ENCODE measurements at regions not wholly inside any gene's neighbourhood (a gene's known extent, or its start where the extent isn't known, plus 50 kb on each side); places are given as distances from the start of the nearest gene placed in this dataset.
"Not testable (repeated sequence)": the region's sequence is repeated elsewhere in the genome, so short reads cannot be mapped to it uniquely, and the experiment has no call there.

DNA sequence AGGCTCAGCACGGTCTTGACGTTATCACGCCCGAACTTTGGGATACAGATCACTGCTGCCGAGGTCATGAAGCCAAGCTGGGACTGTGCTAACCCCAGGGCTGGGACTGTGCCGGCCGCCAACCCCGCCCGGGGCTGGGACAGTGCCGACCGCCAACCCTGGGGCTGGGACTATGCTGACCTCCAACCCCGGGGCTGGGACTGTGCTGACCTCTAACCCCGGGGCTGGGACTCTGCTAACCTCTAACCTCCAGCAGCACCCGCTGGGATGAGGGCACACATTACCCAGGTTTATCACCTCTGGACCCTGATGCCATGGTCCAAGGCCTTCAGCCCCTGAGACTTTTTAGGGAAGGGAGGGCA, 129.7 kb downstream of the IGLL1 start:
- TF ChIP-seq, protein P1, sequence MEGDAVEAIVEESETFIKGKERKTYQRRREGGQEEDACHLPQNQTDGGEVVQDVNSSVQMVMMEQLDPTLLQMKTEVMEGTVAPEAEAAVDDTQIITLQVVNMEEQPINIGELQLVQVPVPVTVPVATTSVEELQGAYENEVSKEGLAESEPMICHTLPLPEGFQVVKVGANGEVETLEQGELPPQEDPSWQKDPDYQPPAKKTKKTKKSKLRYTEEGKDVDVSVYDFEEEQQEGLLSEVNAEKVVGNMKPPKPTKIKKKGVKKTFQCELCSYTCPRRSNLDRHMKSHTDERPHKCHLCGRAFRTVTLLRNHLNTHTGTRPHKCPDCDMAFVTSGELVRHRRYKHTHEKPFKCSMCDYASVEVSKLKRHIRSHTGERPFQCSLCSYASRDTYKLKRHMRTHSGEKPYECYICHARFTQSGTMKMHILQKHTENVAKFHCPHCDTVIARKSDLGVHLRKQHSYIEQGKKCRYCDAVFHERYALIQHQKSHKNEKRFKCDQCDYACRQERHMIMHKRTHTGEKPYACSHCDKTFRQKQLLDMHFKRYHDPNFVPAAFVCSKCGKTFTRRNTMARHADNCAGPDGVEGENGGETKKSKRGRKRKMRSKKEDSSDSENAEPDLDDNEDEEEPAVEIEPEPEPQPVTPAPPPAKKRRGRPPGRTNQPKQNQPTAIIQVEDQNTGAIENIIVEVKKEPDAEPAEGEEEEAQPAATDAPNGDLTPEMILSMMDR (IDR thresholded peaks at IDR 0.05; ENCODE audit: low read length, missing control alignments) = no peak
- DNase-seq (ENCODE audit: low read depth) = no peak
- H3K4me3 ChIP-seq (replicated peaks; ENCODE audit: low read depth, low read length) = no peak overlapping the region

DNA sequence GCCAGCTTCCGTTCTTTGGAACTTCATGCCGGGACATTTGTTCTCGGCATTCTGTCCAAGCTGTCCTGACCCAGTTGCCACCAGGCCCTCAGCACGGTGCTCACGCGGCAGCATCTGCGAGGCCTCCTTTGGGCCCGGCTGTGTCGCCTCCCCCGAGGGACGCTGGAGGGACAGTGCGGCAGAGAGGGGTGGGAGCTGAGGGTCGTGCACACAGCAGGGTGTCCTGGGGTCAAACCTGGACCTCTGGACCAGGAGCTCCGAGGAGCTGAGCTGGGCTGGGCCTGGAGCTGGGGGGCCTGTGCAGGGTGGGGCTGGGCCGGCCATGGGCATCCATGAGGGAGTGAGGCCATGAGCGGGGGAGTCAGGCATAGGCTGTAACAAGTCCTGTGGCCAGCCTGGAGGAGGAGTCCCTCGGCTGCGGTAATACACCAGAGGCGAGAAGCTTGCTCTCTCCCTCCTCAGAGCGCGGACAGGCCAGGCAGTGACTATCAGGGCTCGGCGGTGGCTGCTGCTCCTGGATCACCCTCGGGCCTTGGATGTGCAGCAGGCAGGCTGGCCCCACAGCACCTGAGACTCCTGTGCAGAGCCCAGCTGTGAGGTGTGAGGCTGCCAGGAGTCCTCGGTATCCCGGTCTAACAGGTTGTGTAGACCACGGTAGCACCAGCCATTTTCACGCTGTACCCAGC, 130.2 kb downstream of the IGLL1 start:
- not testable (repeated sequence) for H3K4me3 ChIP-seq (replicated peaks; ENCODE audit: low read depth, low read length); DNase-seq (ENCODE audit: low read depth)

DNA sequence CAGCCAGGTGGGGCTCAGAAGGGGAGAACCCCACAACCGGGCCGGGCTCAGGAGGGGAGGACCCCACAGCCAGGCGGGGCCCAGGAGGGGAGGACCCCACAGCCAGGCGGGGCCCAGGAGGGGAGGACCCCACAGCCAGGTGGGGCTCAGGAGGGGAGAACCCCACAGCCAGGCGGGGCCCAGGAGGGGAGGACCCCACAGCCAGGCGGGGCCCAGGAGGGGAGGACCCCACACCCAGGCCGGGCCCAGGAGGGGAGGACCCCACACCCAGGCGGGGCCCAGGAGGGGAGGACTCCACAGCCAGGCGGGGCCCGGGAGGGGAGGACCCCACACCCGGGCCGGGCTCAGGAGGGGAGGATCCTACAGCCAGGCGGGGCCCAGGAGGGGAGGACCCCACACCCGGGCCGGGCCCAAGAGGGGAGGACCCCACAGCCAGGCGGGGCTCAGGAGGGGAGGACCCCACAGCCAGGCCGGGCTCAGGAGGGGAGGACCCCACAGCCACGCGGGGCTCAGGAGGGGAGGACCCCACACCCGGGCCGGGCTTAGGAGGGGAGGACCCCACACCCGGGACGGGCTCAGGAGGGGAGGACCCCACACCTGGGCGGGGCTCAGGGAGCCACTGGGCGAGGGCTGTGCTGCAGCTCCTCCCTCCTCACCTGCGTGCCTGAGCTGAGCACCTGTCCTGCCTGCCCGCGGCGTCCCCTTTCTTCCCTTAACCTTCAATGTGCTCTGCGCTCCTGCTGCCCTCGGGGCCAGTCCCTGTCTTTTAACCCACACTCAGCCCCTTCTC, 131.4 kb downstream of the IGLL1 start:
- H3K4me3 ChIP-seq (replicated peaks; ENCODE audit: low read depth, low read length); DNase-seq (ENCODE audit: low read depth): not testable (repeated sequence)

DNA sequence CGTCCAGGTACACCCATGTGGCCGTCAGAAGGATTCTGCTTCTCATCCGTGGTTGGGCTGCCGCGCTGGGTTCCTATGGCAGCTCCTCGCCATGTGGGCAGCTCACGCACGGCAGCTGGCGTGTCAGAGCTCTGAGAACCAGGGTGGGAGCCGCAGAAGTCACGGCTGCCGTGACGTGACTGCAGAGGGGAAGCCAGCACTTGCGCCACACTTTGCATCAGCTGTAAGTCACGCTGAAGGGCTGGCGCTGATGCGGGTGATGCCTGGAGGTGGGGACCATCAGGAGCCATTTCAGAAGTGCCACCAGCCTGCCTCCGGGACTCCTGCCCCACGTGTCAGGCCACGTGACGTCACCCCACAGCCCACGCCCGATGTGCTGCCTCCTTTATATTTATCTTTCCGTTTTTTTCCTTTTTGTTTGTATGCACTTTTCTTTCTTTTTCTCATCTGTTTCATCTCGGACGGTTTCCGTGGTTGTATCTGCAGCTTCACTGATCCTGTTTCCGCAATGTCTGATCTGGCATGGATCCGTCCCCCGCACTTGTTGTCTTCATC, 133.2 kb downstream of the IGLL1 start:
- TF ChIP-seq, protein P1 (IDR thresholded peaks at IDR 0.05; ENCODE audit: low read length, missing control alignments) = no peak
- H3K4me3 ChIP-seq (replicated peaks; ENCODE audit: low read depth, low read length) = no peak overlapping the region
- no peak for DNase-seq (ENCODE audit: low read depth)

DNA sequence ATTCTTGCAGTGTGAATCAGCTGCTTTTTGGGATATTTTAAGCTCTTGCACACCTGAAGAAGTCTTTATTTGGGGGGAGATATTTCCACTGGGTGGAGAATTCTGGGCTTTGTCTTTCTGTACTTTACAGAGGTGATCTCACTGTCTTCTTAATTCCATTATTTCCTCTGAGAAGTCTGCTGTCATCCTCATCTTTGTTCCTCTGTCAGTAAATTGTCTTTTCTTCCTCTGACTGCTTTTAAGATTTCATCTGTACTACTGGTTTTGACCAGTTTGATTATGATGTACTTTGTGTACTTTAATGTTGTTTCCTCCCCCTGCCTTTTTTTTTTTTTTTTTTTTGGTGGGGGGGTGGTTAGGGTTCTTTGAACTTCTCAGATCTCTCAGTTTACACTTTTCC, 133.9 kb downstream of the IGLL1 start:
- DNase-seq (ENCODE audit: low read depth) = not testable (repeated sequence)

DNA sequence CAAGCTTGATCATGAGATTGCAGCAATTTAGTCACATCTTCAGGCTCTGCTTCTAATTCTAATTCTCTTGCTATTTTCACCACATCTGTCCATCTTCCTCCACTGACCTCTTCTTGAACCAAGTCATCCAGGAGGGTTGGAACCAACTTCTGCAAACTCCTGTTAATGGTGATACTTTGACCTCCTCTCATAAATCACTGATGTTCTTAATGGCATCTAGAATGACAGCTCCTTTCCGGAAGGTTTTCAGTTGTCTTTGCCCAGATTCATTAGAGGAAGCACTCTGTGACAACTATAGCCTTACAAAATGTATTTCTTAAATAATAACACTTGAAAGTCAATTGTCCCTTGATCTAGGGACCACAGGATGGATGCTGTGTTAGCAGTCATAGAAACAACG, 136.2 kb downstream of the IGLL1 start:
- not testable (repeated sequence) for DNase-seq (ENCODE audit: low read depth); H3K4me3 ChIP-seq (replicated peaks; ENCODE audit: low read depth, low read length)

More for the DNA sequence above, 133.9 kb downstream of the IGLL1 start:
- H3K4me3 ChIP-seq (replicated peaks; ENCODE audit: low read depth, low read length) = not testable (repeated sequence)

DNA sequence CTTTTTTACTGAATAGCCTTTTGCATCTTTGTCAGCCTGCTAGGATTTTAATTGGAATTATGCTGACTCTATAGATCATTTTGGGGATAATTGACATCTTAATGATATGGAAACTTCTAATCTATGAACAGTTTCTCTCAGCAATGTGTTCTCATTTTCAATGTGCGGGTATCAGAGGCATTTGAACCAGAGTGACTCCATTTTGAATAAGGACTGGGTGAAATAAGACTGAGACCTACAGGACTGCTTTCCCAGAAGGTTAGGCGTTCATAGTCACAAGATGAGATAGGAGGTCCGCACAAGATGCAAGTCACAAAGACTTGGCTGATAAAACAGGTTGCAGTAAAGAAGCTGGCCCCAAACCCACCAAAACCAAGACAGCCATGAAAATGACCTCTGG, 140.5 kb downstream of the IGLL1 start:
- H3K4me3 ChIP-seq (replicated peaks; ENCODE audit: low read depth, low read length); DNase-seq (ENCODE audit: low read depth): not testable (repeated sequence)

DNA sequence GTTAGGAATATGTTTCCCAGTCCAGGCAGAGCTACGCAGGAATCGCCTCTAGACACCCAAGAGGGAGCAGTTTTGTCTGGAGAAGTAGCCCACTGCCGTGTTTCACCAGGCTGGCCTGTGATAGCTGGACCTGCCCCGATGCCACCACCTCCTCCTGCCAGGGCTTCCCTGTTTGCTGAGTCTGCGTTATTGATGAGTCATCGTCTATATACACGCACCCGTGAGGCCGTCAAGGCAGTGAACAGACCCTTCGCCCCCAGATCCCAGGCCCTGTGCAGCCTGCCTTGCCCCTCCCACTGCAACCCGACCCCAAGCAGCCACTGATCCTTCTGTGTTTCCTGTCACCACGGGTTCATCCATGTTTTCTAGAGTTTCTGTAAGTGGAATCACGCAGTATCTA, 141.9 kb downstream of the IGLL1 start:
- no peak for DNase-seq (ENCODE audit: low read depth)
- TF ChIP-seq, protein P1 (IDR thresholded peaks at IDR 0.05; ENCODE audit: low read length, missing control alignments) = no peak
- no peak overlapping the region for H3K4me3 ChIP-seq (replicated peaks; ENCODE audit: low read depth, low read length)

DNA sequence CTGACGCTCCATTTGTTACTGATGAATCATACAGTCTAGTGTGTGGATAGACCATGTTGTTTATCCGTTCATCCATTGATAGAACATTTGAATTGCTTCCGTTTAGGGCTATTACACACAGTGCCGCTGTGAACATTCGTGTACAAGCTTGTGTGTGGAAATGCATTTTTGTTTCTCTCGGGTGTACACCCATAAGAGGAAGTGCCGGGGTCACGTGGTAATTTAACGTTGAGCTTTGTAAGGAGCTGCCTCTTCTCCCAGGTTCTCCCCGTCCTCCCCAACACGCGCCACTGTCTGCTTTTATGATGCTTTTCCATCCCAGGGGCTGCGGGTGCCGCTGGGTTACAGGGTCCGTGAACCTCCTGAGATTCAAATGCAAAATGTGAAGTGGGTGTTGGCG, 142.3 kb downstream of the IGLL1 start:
- no peak overlapping the region for H3K4me3 ChIP-seq (replicated peaks; ENCODE audit: low read depth, low read length)
- DNase-seq (ENCODE audit: low read depth) = no peak
- TF ChIP-seq, protein P1 (IDR thresholded peaks at IDR 0.05; ENCODE audit: low read length, missing control alignments) = no peak

DNA sequence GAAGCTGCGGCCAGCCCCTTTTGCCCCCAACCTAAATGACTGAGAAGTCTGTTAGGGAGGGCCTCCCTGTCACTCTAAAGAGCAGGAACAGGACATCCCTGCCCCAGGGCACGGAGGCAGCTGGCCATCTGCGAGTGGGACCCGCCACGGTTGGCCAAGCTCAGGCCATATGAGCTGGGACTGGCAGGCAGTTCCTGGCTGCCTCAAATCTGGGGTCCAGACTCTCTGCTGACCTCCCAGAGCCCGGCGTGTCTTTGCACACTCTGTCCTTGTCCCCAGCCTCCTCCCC, 143.0 kb downstream of the IGLL1 start:
- H3K4me3 ChIP-seq (replicated peaks; ENCODE audit: low read depth, low read length); DNase-seq (ENCODE audit: low read depth): not testable (repeated sequence)

DNA sequence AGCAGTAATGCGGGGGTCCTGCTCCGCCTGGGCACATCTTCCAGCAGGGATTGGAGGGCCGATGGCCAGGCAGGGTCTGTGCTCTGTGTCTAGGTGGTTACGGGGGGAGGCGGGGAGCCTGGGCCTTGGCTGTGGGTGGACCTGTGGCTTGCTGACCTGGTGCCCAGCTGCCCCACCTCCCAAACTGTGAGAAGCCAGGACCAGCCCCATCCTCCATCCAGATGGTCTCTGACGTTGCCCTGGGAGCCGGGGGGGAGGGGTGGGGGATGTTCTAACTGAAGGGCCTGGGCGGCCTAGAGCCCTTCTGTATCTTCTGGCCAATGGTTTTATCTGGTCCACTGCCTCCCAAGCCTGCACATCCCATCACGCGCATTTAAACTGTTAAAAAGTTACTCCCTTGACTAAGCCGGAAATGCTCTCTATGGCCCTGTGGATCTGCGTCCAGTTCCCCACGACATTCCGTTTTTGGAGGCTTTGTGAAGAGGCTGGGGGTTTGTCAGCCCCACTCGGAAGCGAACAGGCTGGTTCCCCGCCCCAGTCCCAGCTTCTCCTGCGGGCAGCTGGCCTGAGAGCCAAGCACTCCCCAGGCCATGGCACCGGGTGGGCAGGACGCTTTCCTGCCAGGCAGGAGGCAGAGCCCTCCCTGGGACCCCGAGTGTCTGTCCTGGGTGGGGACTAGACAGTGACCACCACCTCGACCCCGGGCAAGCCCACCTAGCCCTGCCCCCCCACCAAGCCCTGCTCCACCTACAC, 143.6 kb downstream of the IGLL1 start:
- not testable (repeated sequence) for H3K4me3 ChIP-seq (replicated peaks; ENCODE audit: low read depth, low read length); DNase-seq (ENCODE audit: low read depth)

DNA sequence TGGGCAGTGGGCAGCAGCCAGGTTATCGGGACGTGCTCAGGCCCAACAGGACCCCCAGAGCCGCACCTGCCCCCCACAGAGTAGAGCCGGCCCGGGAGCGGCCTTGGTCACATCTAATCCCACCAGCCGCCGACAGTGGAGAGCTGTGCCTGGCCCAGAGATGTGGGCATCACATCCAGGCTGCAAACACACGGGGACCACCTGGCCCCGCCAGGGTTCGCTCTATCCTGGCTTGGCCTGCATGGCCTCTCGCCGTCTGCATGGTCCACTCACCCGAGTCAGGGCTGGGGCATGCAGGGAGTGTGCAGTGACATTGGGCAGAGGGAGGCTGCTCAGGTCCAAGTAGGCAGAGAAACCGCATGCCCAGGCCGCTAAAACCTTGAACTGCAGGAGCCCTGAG, 144.9 kb downstream of the IGLL1 start:
- DNase-seq (ENCODE audit: low read depth); H3K4me3 ChIP-seq (replicated peaks; ENCODE audit: low read depth, low read length): not testable (repeated sequence)

DNA sequence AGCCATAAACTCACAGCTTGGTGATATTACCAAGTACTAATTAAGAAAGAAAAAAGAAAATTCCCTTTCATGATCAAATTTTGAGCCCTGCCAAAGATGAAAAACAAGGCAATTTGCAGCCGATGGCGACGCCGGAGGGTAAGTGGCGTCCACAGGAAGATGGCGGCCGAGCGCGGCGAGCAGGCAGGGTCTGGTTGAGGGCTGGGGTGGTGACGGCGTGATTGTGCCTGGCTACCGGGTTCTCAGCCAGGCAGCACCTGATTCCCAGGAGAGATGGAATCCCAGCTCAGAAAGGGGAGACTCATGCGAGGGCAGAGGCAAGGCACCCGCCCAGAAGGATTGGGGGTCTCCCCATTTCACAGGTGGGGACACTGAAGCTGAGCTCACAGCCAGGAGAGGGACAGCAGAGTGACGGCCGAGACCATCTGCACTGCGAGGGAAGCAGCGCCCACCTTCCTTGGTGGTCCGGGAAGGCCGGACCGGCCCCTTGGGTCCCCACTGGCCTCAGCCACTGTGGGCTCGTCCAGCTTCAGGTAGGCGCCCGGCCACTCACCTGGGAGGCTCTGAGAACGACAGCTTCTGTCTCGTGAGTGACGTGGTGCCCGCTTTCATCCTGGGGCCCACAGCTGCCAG, 145.8 kb downstream of the IGLL1 start:
- DNase-seq (ENCODE audit: low read depth); H3K4me3 ChIP-seq (replicated peaks; ENCODE audit: low read depth, low read length): not testable (repeated sequence)
